ENCODE measurements at regions not wholly inside any gene's neighbourhood (a gene's known extent, or its start where the extent isn't known, plus 50 kb on each side); places are given as distances from the start of the nearest gene placed in this dataset.

GRCh38 chr6:167682546-167683027, 144.1 kb upstream of the AFDN start (continued):
- no peak for TF ChIP-seq NCOR1 (IDR thresholded peaks at IDR 0.05; ENCODE audit: borderline replicate concordance, low read length)
- 0 out of 2 replicates have a peak, but pooled peaks have one; percentile 34 for TF ChIP-seq PHF20 (CRISPR knock-in tag; IDR thresholded peaks at IDR 0.05)
- TF ChIP-seq ATF4 (CRISPR knock-in tag; IDR thresholded peaks at IDR 0.05) = no peak
- TF ChIP-seq PHF8 (CRISPR knock-in tag; IDR thresholded peaks at IDR 0.05) = no peak

DNA sequence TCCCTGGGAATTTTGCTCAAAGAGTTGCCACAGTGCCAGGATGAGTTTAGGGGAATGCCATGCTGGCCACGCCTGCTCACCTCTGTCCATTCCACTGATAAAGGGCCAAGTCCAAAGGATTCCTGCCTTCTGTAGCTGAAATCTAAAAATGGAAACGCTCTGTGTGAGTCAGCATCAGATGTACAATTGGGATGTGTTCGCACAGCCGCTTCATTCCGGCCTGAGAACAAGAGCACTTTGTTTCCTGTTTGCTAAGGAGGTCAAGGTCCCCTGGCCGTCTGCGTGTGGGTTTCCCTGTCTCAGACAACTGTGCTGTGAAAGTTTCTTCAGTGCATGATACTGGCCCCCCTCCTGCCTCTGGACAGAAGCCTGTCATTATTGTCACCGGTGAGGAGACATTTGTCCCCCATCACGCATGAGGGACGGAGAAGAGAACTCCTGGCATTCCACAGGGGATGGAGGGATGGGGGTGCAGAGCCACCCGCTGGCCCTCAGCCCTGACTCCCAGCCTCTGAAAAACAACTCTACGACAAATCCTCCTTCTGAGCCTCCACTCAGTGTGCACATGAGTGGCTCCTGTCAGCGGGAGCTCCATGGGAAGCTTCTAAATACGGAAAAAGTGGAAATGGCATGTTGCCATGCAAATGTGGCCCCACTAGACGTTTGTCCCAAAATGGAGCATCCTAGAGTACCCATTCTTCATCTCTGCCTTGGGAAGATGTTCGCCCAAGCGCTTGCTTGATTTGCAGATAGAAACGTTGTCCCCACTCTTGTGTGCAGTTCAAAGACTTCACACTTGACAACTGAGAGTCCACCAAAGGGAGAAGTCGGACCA, 143.5 kb upstream of the AFDN start:
- peak overlapping the region in 1 of 3 experiments; percentile 35; a peak in 2 of 6 replicates for H3K4me3 ChIP-seq (replicated peaks in 1 of 3; ENCODE audit: insufficient read depth in 1 of 3, low read depth in 2 of 3, low read length in 3 of 3)
- no peak overlapping the region for H2AFZ ChIP-seq (ENCODE audit: low read length)
- POLR2A ChIA-PET = interaction anchor here (0.5 to 3.6 kb wide), 22 partner anchors 8 to 182 kb away, joined by 3 to 30 read pairs (median 3); no protein-coding TSS in a partner anchor
- TF ChIP-seq IRX3 (CRISPR knock-in tag; IDR thresholded peaks at IDR 0.05; ENCODE audit: borderline replicate concordance, low read depth) (no peak), ZNF616 (CRISPR knock-in tag; IDR thresholded peaks at IDR 0.05; ENCODE audit: low read depth) (0 out of 2 replicates have a peak, but pooled peaks have one; percentile 20), AKAP8 (CRISPR knock-in tag; IDR thresholded peaks at IDR 0.05) (peak; percentile 94; the same call in 1 of the 2 replicates), FOXO1 (CRISPR knock-in tag; IDR thresholded peaks at IDR 0.05) (peak; percentile 99), ZNF788 (CRISPR knock-in tag; IDR thresholded peaks at IDR 0.05; ENCODE audit: borderline replicate concordance) (peak; percentile 97), ZNF775 (CRISPR knock-in tag; IDR thresholded peaks at IDR 0.05; ENCODE audit: borderline replicate concordance) (0 out of 2 replicates have a peak, but pooled peaks have one; percentile 70), ZBTB25 (CRISPR knock-in tag; IDR thresholded peaks at IDR 0.05) (peak; percentile 90), ZNF709 (CRISPR knock-in tag; IDR thresholded peaks at IDR 0.05) (peak; percentile 94), ZNF589 (CRISPR knock-in tag; conservative IDR thresholded peaks at IDR 0.05) (0 out of 2 replicates have a peak, but pooled peaks have one; percentile 42), GABPA (IDR thresholded peaks at IDR 0.05; ENCODE audit: low read depth, low read length) (no peak), GABPA (CRISPR knock-in tag; IDR thresholded peaks at IDR 0.05; ENCODE audit: low read depth) (peak; percentile 72), TOPORS (CRISPR knock-in tag; IDR thresholded peaks at IDR 0.05) (peak; percentile 89), LCORL (IDR thresholded peaks at IDR 0.05) (peak; percentile 98), LCORL (CRISPR knock-in tag; IDR thresholded peaks at IDR 0.05) (peak; percentile 100), FOXK1 (CRISPR knock-in tag; IDR thresholded peaks at IDR 0.05; ENCODE audit: borderline replicate concordance, low read depth) (peak; percentile 99)
- TF ChIP-seq, protein P1, sequence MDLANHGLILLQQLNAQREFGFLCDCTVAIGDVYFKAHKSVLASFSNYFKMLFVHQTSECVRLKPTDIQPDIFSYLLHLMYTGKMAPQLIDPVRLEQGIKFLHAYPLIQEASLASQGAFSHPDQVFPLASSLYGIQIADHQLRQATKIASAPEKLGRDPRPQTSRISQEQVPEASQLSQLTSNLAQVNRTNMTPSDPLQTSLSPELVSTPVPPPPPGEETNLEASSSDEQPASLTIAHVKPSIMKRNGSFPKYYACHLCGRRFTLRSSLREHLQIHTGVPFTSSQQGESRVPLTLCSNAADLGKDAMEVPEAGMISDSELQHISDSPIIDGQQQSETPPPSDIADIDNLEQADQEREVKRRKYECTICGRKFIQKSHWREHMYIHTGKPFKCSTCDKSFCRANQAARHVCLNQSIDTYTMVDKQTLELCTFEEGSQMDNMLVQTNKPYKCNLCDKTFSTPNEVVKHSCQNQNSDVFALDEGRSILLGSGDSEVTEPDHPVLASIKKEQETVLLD (CRISPR knock-in tag; IDR thresholded peaks at IDR 0.05; ENCODE audit: low read depth) = no peak

More for the DNA sequence above, 143.5 kb upstream of the AFDN start:
- peak; percentile 93 for ATAC-seq
- Histone ChIP-seq H3K4me1 (ENCODE audit: insufficient read depth, low read length) (peaks cover 77% of the 10 kb centered on the region), H3K9ac (ENCODE audit: insufficient read depth, low read depth, low read length) (peak overlapping the region; percentile 68), H3K79me2 (ENCODE audit: insufficient read depth, low read length) (no peaks in the 10 kb centered on the region), H3K36me3 (replicated peaks in 1 of 2; ENCODE audit: control insufficient read depth in 1 of 2, insufficient read depth in 2 of 2, low read length in 2 of 2) (no peaks in the 10 kb centered on the region), H3K9me3 (ENCODE audit: low read length) (no peaks in the 10 kb centered on the region), H3K27ac (ENCODE audit: extremely low read length, insufficient read depth, low read length) (peak overlapping the region; percentile 96), H4K20me1 (ENCODE audit: insufficient read depth, low read length) (no peaks in the 10 kb centered on the region), H3K27me3 (ENCODE audit: control insufficient read depth in 1 of 2, insufficient read depth in 2 of 2, low read length in 2 of 2) (no peaks in the 10 kb centered on the region), H3K4me2 (ENCODE audit: low read depth, low read length) (peak overlapping the region; percentile 71)
- peak; percentile 100 for FAIRE-seq
- in situ Hi-C loops (cut with HindIII; ENCODE audit: extremely low pct_ligation_motif_present, low pct_unique_long_range_greater_than_20kb) = no loop called here
- peak; percentile 100 for DNase-seq (ENCODE audit: low spot score)
- intact Hi-C loops (cut with micrococcal nuclease; ENCODE audit: unreplicated experiment) = loop anchor here (1.0 to 5.0 kb wide), 5 partner anchors 8 to 144 kb away; partner anchors contain the start of gene AFDN
- TSS peak; percentile 59 for BruUV-seq (replicated peaks)
- 25% methylated on average over 16 of the region's 19 CpGs for WGBS (ENCODE audit: low lambda C conversion rate)
- CTCF ChIA-PET (ENCODE audit: low intra/inter-chr PET ratio, low total read pairs) = no interaction called here
